ENCODE measurements at regions not wholly inside any gene's neighbourhood (a gene's known extent, or its start where the extent isn't known, plus 50 kb on each side); places are given as distances from the start of the nearest gene placed in this dataset.
"Not testable (repeated sequence)": the region's sequence is repeated elsewhere in the genome, so short reads cannot be mapped to it uniquely, and the experiment has no call there.

- no peak for DNase-seq
Observed at GRCh38 chr4:154030152-154030551, 241.3 kb upstream of the SFRP2 start.

GRCh38 chr4:154029171-154029570, 240.3 kb upstream of the SFRP2 start:
- DNase-seq: no peak

GRCh38 chr4:154025110-154025509, 236.2 kb upstream of the SFRP2 start:
- DNase-seq: no peak

GRCh38 chr4:154024097-154024694, 235.3 kb upstream of the SFRP2 start:
- DNase-seq: no peak

GRCh38 chr4:154023671-154024070, 234.8 kb upstream of the SFRP2 start:
- not testable (repeated sequence) for DNase-seq

GRCh38 chr4:154019811-154020210, 230.9 kb upstream of the SFRP2 start:
- no peak for DNase-seq

- no peak for DNase-seq
Observed at GRCh38 chr4:154018659-154019058, 229.8 kb upstream of the SFRP2 start.

GRCh38 chr4:154015578-154015977, 226.7 kb upstream of the SFRP2 start:
- no peak for DNase-seq

GRCh38 chr4:154014407-154015321, 225.8 kb upstream of the SFRP2 start:
- no peak for DNase-seq

- DNase-seq: no peak
Observed at GRCh38 chr4:154013576-154013975, 224.7 kb upstream of the SFRP2 start.

GRCh38 chr4:154010371-154010770, 221.5 kb upstream of the SFRP2 start:
- no peak for DNase-seq

GRCh38 chr4:154009788-154010187, 220.9 kb upstream of the SFRP2 start:
- DNase-seq: no peak

- no peak for DNase-seq
Observed at GRCh38 chr4:154009191-154009590, 220.3 kb upstream of the SFRP2 start.

- DNase-seq: no peak
Observed at GRCh38 chr4:154005171-154005520, 216.3 kb upstream of the SFRP2 start.

GRCh38 chr4:154004507-154005170, 215.8 kb upstream of the SFRP2 start:
- DNase-seq: peak; percentile 73

- no peak for DNase-seq
Observed at GRCh38 chr4:154004016-154004415, 215.1 kb upstream of the SFRP2 start.

- no peak for DNase-seq
Observed at GRCh38 chr4:154003378-154003777, 214.5 kb upstream of the SFRP2 start.

GRCh38 chr4:154001193-154001592, 212.3 kb upstream of the SFRP2 start:
- no peak for DNase-seq

GRCh38 chr4:153997516-153997915, 208.6 kb upstream of the SFRP2 start:
- DNase-seq: no peak

- no peak for DNase-seq
Observed at GRCh38 chr4:153989505-153989904, 200.6 kb upstream of the SFRP2 start.

- no peak for DNase-seq
Observed at GRCh38 chr4:153988492-153989363, 199.8 kb upstream of the SFRP2 start.

GRCh38 chr4:153987291-153987690, 198.4 kb upstream of the SFRP2 start:
- peak; percentile 69 for DNase-seq

- no peak for DNase-seq
Observed at GRCh38 chr4:153976954-153977353, 188.1 kb upstream of the SFRP2 start.

Data from kidney glomerular epithelial cell (primary cell).